HG03469 (cell line): ENCODE measurements at regions not wholly inside any gene's neighbourhood (a gene's known extent, or its start where the extent isn't known, plus 50 kb on each side); places are given as distances from the start of the nearest gene placed in this dataset.

Source experiments
- ATAC-seq: cut with Tn5 transposase; IDR thresholded peaks from one replicate; pipeline ENCODE4 v1.9.1; 2021; ENCODE audit warnings: mild to moderate bottlenecking, moderate library complexity, moderate number of reproducible peaks; ENCODE audit not compliant: unreplicated experiment

- ATAC-seq, result no peak
Observed at GRCh38 chr2:76464310-76464709, 753.6 kb upstream of the GCFC2 start.

- ATAC-seq, result no peak
Observed at GRCh38 chr2:76461431-76461830, 750.7 kb upstream of the GCFC2 start.

DNA sequence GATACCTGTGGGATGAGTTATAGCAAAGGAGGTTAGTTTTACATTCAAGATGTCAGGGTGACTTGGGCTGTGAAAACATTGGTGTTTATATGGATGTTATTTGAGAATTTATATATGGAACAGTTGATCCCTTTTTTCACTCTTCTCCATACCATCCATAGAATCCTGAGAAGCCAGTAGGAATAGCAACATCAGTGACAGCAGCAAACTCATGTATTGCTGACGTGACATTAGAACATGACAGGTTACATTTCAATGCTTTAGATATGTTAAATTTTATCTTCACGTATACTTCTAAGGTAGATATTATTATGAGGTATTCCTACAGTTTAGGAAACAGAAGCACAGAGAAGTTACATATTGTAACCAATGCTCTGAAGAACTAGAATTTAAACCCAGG is 745.2 kb upstream of the GCFC2 start:
- no peak for ATAC-seq

DNA sequence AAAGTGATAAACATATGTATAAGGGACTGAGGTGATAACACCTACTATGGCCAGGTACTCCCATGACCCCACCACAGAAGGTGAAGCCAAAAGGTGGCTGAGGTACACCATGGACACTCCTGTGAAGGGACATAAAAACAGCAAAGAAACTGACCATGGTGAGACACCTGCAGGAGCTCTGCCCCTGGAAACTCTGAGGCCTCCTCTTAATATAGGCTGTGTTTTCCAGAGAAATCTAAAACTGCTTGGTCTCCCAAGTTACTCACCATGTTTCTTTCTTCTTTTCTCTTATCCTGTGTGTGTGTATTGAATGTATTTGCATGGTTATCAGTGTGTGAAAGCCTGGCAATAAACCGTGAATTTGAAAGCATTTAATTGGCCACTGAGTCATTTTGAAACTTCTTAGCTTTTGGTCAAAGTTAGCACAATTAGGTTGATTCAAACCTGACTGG is 739.3 kb upstream of the GCFC2 start:
- ATAC-seq, result peak; percentile 49

GRCh38 chr2:76448956-76449355 is 738.2 kb upstream of the GCFC2 start:
- no peak for ATAC-seq

DNA sequence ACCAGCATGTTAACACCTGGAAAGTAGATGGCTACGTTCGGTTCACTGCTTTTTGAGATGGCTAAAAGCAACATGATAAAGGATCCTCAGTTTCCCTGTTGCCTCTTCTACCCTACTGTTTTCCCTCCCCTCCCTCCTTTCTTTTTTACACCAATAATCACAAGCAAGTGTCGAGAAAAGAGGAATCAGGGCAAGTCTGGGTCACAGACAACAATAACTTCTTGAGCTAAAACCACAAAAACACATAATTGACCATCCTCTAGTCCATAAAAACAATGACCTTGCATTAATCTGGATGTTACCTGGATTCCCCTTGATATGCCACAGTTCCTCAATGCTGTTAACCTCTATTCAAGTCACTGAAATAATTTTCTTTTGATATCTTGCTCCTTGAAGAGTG is 736.6 kb upstream of the GCFC2 start:
- ATAC-seq, result no peak

- ATAC-seq, result no peak
Observed at GRCh38 chr2:76446872-76447271, 736.2 kb upstream of the GCFC2 start.

DNA sequence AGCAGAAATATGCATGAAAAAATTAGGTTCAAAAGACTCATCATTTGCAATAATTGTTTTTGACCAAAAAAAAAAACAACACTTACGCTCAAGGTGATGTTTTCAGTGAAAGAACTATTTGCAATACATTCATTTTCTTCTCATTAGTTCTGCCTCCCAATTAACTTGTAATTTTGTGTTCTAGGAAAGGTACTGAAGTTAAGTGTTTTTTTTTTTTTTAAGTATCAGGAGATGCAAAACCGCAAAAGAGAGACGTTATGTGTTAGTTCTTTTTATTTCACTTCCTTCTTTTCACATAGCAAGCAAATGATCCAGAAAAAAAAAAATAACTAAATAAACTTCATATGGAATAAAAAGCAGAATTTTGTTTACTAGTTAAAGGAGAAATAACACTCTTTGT is 735.2 kb upstream of the GCFC2 start:
- ATAC-seq, result no peak

- ATAC-seq, result no peak
Observed at GRCh38 chr2:76444732-76445131, 734.0 kb upstream of the GCFC2 start.

DNA sequence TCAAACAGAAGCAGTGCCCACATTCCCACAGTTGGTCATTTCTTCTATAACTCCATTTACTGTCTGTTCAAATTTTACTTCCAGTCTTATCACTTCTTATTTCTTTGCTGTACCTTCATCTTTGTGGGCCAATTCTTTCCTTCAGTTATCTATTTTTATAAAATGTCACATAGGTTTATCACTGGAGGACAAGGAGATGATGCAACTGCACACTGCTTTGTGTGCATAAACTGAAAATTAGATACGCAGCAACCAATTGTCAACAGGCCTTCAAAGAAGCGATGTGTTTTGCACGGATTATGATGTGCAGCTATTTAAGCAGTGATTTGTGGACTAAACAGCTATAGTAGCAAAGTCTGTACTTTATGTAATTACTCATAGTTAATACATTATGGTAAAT is 726.8 kb upstream of the GCFC2 start:
- ATAC-seq, result no peak

- no peak for ATAC-seq
Observed at GRCh38 chr2:76429374-76429773, 718.7 kb upstream of the GCFC2 start.

DNA sequence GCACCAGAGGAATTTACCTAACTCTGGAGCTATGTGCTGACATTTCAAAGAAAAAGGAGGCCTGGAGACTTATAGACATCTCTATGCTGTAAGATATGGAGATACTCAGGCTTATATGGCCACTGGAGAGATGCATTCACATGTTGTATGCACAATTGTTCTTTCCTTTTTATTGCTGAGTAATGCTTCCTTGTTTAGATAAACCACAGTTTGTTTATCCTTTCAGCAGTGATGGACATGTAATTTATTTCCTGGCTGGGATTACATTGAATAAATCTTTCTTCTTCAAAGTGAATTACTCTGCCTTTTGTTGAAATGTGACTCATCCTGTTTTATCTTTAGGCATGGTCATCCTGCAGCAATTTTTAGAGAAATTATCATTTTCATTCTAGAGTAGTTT is 716.7 kb upstream of the GCFC2 start:
- no peak for ATAC-seq

DNA sequence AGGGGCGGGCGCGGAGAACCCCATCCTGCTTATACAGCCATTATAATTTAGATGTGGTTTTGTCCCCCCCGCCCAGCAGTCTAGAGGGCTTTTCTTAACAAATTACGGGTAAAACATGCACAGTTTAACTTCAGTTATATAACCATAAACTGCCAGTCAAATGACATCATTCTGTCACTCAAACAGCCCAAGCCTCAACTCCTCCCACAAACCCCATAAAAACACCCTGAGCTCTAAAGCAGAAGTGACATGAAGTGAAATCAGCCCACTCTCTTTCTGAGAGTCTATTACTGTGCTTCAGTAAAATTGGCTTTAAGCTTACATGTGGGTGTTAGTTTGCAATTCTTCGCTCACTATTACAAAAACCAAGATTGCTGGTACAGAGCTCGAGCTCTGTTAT is 705.1 kb upstream of the GCFC2 start:
- peak; percentile 46 for ATAC-seq

GRCh38 chr2:76413436-76413835 is 702.7 kb upstream of the GCFC2 start:
- no peak for ATAC-seq

DNA sequence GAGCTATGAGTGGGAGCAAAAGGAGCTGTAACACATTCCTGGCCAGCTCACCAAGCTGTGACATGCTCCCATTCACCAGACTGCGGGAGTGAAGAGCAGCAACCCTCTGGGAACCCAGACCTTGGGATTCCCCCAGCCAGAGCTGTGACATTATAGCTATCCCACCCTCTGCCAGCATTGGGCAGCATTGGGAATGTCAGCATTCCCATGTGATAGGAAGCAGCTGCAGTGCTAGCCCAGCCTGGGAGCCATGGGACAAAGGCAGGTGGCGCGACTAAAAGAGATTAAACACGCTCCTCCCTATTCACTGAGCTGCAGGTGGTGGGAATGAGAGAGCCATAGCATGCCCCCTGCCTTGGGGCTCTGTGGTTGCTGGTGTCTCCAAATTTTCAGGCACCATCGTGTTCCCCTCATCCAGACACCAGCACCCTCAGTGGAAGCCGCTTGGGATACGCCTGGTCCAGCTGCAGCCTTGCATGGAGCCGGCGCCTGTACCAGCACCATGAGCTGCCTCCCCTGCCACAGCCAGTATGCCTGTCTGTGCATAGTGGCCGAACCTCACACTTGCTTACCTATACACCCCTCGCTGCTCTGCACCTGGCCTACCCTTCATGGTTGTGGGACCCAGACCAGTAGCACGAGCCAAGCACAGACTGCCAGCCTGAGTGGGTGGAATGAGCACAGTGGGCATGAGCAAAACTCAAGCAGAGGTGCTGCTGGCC is 695.6 kb upstream of the GCFC2 start:
- ATAC-seq, result no peak

- no peak for ATAC-seq
Observed at GRCh38 chr2:76393356-76393755, 682.6 kb upstream of the GCFC2 start.

GRCh38 chr2:76391678-76392077 is 681.0 kb upstream of the GCFC2 start:
- ATAC-seq, result no peak

DNA sequence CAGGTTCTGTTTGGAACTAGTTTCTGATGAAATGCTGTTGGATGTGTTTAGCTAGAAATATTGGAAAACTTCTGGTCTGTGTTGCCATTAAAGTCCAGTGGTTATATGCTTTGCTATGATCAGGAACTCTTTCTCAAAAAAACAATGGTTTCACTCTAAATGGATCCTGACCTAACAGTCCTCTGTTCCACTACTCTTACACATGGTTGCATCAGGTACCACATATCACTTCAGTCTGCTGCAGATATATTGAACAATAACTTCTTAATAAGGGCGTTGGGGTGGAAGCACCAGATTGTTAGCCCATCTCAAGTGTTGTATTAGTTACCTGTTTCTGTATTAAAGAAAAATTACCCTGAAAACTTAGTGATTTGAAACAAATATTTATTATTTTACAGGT is 676.6 kb upstream of the GCFC2 start:
- no peak for ATAC-seq

DNA sequence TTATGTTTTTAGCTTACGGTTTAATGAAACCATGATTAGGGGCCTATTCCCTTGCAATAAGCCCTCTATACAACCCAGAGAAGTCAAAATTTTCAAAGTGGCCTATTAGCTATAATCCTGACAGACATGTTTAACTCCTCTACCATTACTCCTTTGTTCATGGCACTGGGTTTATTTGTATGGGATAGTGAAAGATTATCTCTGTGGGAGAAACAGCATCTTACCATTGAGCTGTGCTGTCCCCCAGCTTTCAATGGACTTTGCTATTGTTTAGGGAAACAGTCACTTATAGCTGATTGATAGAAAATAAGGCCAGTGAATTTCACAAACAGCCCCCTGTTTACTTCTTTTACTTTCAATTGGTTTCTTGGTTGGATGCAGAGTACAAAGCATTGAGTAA is 675.2 kb upstream of the GCFC2 start:
- ATAC-seq, result no peak

DNA sequence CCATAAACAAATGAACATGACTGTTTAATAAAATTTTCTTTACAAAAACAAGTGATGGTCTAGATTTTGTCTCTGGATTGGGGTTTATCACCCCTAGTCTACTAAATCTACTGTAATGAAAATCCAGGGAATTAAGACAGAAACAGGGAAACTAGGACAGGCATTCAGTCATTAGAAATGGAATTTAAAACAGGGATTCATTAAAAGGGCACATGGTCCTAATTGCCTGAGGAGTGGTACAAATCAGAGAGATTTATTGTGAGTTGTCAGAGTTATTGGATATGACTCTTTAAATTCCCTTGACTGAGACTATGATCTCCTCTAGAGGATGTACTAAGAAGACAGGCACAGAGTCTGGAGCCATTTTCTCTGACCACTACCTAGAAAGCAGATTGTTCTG is 670.9 kb upstream of the GCFC2 start:
- ATAC-seq, result no peak

DNA sequence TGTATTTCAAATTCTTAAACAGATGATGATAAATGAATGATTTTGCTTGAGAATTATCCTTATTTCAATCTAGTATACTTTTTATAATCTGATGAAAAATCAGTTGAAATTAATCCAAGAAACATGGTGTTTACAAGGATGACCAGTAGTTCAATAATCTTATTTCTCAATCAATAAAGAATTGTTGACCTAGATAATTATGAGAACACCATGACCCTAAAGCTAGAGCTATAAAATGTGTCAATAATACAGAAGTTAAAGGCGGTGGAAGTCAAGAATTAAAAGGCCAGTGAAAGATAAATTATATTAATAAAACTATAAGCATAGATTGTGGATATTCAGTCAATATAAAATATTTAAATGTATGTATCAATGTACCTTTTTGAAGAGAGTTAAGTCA is 667.4 kb upstream of the GCFC2 start:
- no peak for ATAC-seq

DNA sequence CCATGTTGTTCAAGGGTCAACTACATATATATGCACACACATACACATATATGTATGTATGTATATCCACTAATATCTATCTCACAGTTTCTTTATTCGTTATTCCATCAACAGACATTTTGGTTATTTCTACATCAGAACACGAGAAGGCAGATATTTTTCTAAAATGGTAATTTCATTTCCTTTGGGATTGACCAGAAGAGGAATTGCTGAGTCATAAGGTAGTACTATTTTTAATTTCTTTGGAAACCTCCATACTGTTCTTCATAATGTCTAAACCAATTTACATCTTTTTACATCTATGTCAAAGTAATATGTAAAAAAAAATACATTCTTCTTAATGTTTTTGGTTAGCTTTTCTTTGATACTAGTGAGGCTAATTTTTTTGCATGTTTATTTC is 630.7 kb upstream of the GCFC2 start:
- no peak for ATAC-seq

- no peak for ATAC-seq
Observed at GRCh38 chr2:76332871-76333270, 622.2 kb upstream of the GCFC2 start.
